Peyer's patch (tissue), 4 donors: ENCODE measurements at regions not wholly inside any gene's neighbourhood (a gene's known extent, or its start where the extent isn't known, plus 50 kb on each side); places are given as distances from the start of the nearest gene placed in this dataset.

Experiments used
- CTCF ChIP-seq, 6 experiments: fragments of 450-650 bp in 4 of 6; fragments of 200-600 bp in 2 of 6; sonication (generic) in 1 of 6; IDR thresholded peaks; one replicate each; pipeline ENCODE4 v1.5.1; 2017 to 2019; ENCODE audit warnings: antibody characterized with exemption in 6 of 6, mild to moderate bottlenecking in 3 of 6, moderate library complexity in 1 of 6
- POLR2A ChIP-seq, 2 donors: fragments of 450-650 bp; IDR thresholded peaks; one replicate each; pipeline ENCODE4 v1.5.1; 2017; ENCODE audit warnings: antibody characterized with exemption in 2 of 2, mild to moderate bottlenecking in 2 of 2, moderate library complexity in 2 of 2

- no peak for TF ChIP-seq POLR2A (IDR thresholded peaks at IDR 0.05)
- TF ChIP-seq CTCF (IDR thresholded peaks at IDR 0.05), result no peak
These were observed 216.8 kb upstream of the CD96 start for GRCh38 chr3:111325160-111325718.
